ENCODE measurements at regions not wholly inside any gene's neighbourhood (a gene's known extent, or its start where the extent isn't known, plus 50 kb on each side); places are given as distances from the start of the nearest gene placed in this dataset.

DNA sequence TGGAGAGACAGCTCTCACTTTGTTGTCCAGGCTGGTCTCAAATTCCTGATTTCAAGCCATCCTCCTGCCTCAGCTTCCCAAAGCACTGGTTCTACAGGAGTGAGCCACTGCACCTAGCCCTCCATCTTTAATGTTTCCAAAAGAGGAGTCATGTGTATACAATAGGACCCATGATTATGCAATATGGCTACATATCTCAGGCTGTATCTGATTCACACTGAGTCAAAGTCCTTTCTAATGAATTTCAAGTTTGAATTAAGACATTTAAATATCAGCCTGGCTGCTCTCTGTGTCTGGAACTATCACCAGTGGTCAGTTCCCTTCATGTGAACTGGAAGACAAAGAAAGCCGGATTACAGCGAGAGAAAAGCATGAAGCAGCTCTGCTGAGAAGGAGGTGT lies 90.5 kb downstream of the MINAR1 start:
- Histone ChIP-seq H3K27ac (ENCODE audit: low read length) (no peak overlapping the region), H3K9ac (ENCODE audit: low read length) (no peak overlapping the region), H3K36me3 (ENCODE audit: low read depth, low read length) (no peaks in the 10 kb centered on the region), H3K4me1 (ENCODE audit: insufficient read depth, low read length) (no peaks in the 10 kb centered on the region), H3K9me3 (ENCODE audit: low read length) (no peaks in the 10 kb centered on the region), H2AFZ (ENCODE audit: low read length) (no peak overlapping the region), H3K4me2 (ENCODE audit: low read length) (no peak overlapping the region), H3K27me3 (ENCODE audit: low read length) (peaks cover 41% of the 10 kb centered on the region), H3F3A (ENCODE audit: low read length, unreplicated experiment) (no peaks in the 10 kb centered on the region), H3K9me2 (replicated peaks; ENCODE audit: low read length) (no peaks in the 10 kb centered on the region), H3K4me3 (ENCODE audit: low read length) (no peak overlapping the region), H3K79me2 (ENCODE audit: low read length) (no peaks in the 10 kb centered on the region), H4K20me1 (ENCODE audit: low read length) (no peaks in the 10 kb centered on the region)
- DNase-seq (no peak), ATAC-seq (no peak)
- CTCF ChIA-PET, result no interaction called here
- no peak for TF ChIP-seq EZH2 (IDR thresholded peaks at IDR 0.05; ENCODE audit: low read length, unreplicated experiment)
- POLR2A ChIA-PET (ENCODE audit: unreplicated experiment), result no interaction called here
- BruUV-seq (replicated peaks), result no TSS peak
- intact Hi-C loops (cut with micrococcal nuclease), result no loop called here

- CTCF ChIA-PET, result no interaction called here
- H3K27me3 ChIP-seq (ENCODE audit: low read length), result peaks cover 35% of the 10 kb centered on the region
- BruUV-seq (replicated peaks), result no TSS peak
- TF ChIP-seq EZH2 (IDR thresholded peaks at IDR 0.05; ENCODE audit: low read length, unreplicated experiment) (no peak), CTCF (conservative IDR thresholded peaks at IDR 0.05; ENCODE audit: low read depth, low read length) (no peak), EZH2phosphoT487 (IDR thresholded peaks at IDR 0.05; ENCODE audit: borderline replicate concordance, low read length) (no peak)
- no peaks in the 10 kb centered on the region for H3K4me1 ChIP-seq (ENCODE audit: insufficient read depth, low read length)
- H3K4me2 ChIP-seq (ENCODE audit: low read length), result no peak overlapping the region
- H4K20me1 ChIP-seq (ENCODE audit: low read length), result no peaks in the 10 kb centered on the region
- no peaks in the 10 kb centered on the region for H3K36me3 ChIP-seq (ENCODE audit: low read depth, low read length)
- no peak overlapping the region for H3K9ac ChIP-seq (ENCODE audit: low read length)
- ATAC-seq (no peak), DNase-seq (no peak)
- H3F3A ChIP-seq (ENCODE audit: low read length, unreplicated experiment), result no peaks in the 10 kb centered on the region
- H3K9me2 ChIP-seq (replicated peaks; ENCODE audit: low read length), result no peaks in the 10 kb centered on the region
- no peaks in the 10 kb centered on the region for H3K9me3 ChIP-seq (ENCODE audit: low read length)
- POLR2A ChIA-PET (ENCODE audit: unreplicated experiment), result no interaction called here
- no peak overlapping the region for H3K4me3 ChIP-seq (ENCODE audit: low read length)
- intact Hi-C loops (cut with micrococcal nuclease), result no loop called here
- no peak overlapping the region for H2AFZ ChIP-seq (ENCODE audit: low read length)
- H3K79me2 ChIP-seq (ENCODE audit: low read length), result no peaks in the 10 kb centered on the region
- H3K27ac ChIP-seq (ENCODE audit: low read length), result no peak overlapping the region
These were observed 91.1 kb downstream of the MINAR1 start for GRCh38 chr15:79523266-79523665.

GRCh38 chr15:79524531-79524930 lies 92.4 kb downstream of the MINAR1 start:
- Histone ChIP-seq H3K9me2 (replicated peaks; ENCODE audit: low read length) (no peaks in the 10 kb centered on the region), H2AFZ (ENCODE audit: low read length) (no peak overlapping the region), H3K79me2 (ENCODE audit: low read length) (no peaks in the 10 kb centered on the region), H3K4me3 (ENCODE audit: low read length) (no peak overlapping the region), H4K20me1 (ENCODE audit: low read length) (no peaks in the 10 kb centered on the region), H3K9me3 (ENCODE audit: low read length) (no peaks in the 10 kb centered on the region), H3K9ac (ENCODE audit: low read length) (no peak overlapping the region), H3K4me2 (ENCODE audit: low read length) (no peak overlapping the region), H3K27me3 (ENCODE audit: low read length) (peaks cover 22% of the 10 kb centered on the region), H3K27ac (ENCODE audit: low read length) (no peak overlapping the region), H3K36me3 (ENCODE audit: low read depth, low read length) (no peaks in the 10 kb centered on the region), H3K4me1 (ENCODE audit: insufficient read depth, low read length) (no peaks in the 10 kb centered on the region), H3F3A (ENCODE audit: low read length, unreplicated experiment) (no peaks in the 10 kb centered on the region)
- intact Hi-C loops (cut with micrococcal nuclease), result no loop called here
- no peak for DNase-seq
- TF ChIP-seq EZH2phosphoT487 (IDR thresholded peaks at IDR 0.05; ENCODE audit: borderline replicate concordance, low read length), result no peak
- TF ChIP-seq CTCF (conservative IDR thresholded peaks at IDR 0.05; ENCODE audit: low read depth, low read length), result no peak
- TF ChIP-seq EZH2 (IDR thresholded peaks at IDR 0.05; ENCODE audit: low read length, unreplicated experiment), result no peak
- CTCF ChIA-PET, result no interaction called here
- no TSS peak for BruUV-seq (replicated peaks)
- POLR2A ChIA-PET (ENCODE audit: unreplicated experiment), result no interaction called here
- ATAC-seq, result no peak

Data from PC-3 (cell line).